SK-N-SH treated with all-trans-retinoic acid at 6 μM for 48 hours (cell line): ENCODE measurements at regions not wholly inside any gene's neighbourhood (a gene's known extent, or its start where the extent isn't known, plus 50 kb on each side); places are given as distances from the start of the nearest gene placed in this dataset.

Source experiments
- ATAC-seq: fragments of 200-7000 bp; cut with Tn5 transposase; 3 replicates; pipeline ENCODE4 v1.9.1; 2020; ENCODE audit warnings: mild to moderate bottlenecking, moderate library complexity
- ARNTL ChIP-seq: fragments of 450-650 bp; formaldehyde crosslinking; IDR thresholded peaks from 2 replicates; pipeline ENCODE4 v1.5.0; 2020; ENCODE audit warnings: low read depth, mild to moderate bottlenecking, moderate library complexity, borderline replicate concordance
- BACH2 ChIP-seq: fragments of 250-450 bp; sonication (Bioruptor Pico); IDR thresholded peaks from 2 replicates; pipeline ENCODE4 v1.9.0; 2021; ENCODE audit warnings: mild to moderate bottlenecking, borderline replicate concordance
- CSDC2 ChIP-seq: fragments of 250-450 bp; sonication (Bioruptor Pico); IDR thresholded peaks from 2 replicates; pipeline ENCODE4 v1.5.0; 2020; ENCODE audit warnings: mild to moderate bottlenecking, moderate library complexity
- ESRRG ChIP-seq: fragments of 250-450 bp; sonication (Bioruptor Pico); IDR thresholded peaks from 2 replicates; pipeline ENCODE4 v1.6.1; 2021; ENCODE audit warnings: mild to moderate bottlenecking
- GLIS3 ChIP-seq: fragments of 250-450 bp; sonication (Bioruptor Pico); IDR thresholded peaks from 2 replicates; pipeline ENCODE4 v1.5.0; 2020; ENCODE audit warnings: mild to moderate bottlenecking, moderate library complexity
- ISL1 ChIP-seq: fragments of 250-450 bp; sonication (Bioruptor Pico); IDR thresholded peaks from 2 replicates; pipeline ENCODE4 v2.1.2; 2022; ENCODE audit warnings: mild to moderate bottlenecking, moderate library complexity
- OSR1 ChIP-seq: fragments of 250-450 bp; sonication (Bioruptor Pico); IDR thresholded peaks from 2 replicates; pipeline ENCODE4 v1.8.0; 2022; ENCODE audit warnings: moderate library complexity, mild to moderate bottlenecking, inconsistent platforms
- PPARA ChIP-seq: fragments of 250-450 bp; sonication (Bioruptor Pico); IDR thresholded peaks from 2 replicates; pipeline ENCODE4 v1.5.0; 2020; ENCODE audit warnings: mild to moderate bottlenecking, borderline replicate concordance
- RARB ChIP-seq: fragments of 250-450 bp; sonication (Bioruptor Pico); IDR thresholded peaks from 2 replicates; pipeline ENCODE4 v1.8.0; 2021; ENCODE audit warnings: mild to moderate bottlenecking, moderate library complexity
- SNAI2 ChIP-seq: fragments of 250-450 bp; sonication (Bioruptor Pico); IDR thresholded peaks from 2 replicates; pipeline ENCODE4 v1.5.0; 2020; ENCODE audit warnings: mild to moderate bottlenecking, moderate library complexity
- TCF4 ChIP-seq: fragments of 250-450 bp; sonication (Bioruptor Pico); IDR thresholded peaks from 2 replicates; pipeline ENCODE4 v1.8.0; 2021; ENCODE audit warnings: mild to moderate bottlenecking, moderate library complexity, borderline replicate concordance
- TOX ChIP-seq: fragments of 250-450 bp; sonication (Bioruptor Pico); IDR thresholded peaks from 2 replicates; pipeline ENCODE4 v1.8.0; 2021; ENCODE audit warnings: mild to moderate bottlenecking, moderate library complexity, borderline replicate concordance
- ZC3H10 ChIP-seq: fragments of 250-450 bp; sonication (Bioruptor Pico); IDR thresholded peaks from 2 replicates; pipeline ENCODE4 v1.5.1; 2021; ENCODE audit warnings: mild to moderate bottlenecking, moderate library complexity
- ZFP3 ChIP-seq: fragments of 250-450 bp; sonication (Bioruptor Pico); IDR thresholded peaks from 2 replicates; pipeline ENCODE4 v1.5.0; 2020; ENCODE audit warnings: mild to moderate bottlenecking, moderate library complexity
- ZFP30 ChIP-seq: fragments of 450-650 bp; formaldehyde crosslinking; IDR thresholded peaks from 2 replicates; pipeline ENCODE4 v1.5.0; 2022; ENCODE audit warnings: mild to moderate bottlenecking, moderate library complexity
- ZNF565 ChIP-seq: fragments of 450-650 bp; formaldehyde crosslinking; conservative IDR thresholded peaks from 2 replicates; pipeline ENCODE4 v1.5.0; 2020; ENCODE audit warnings: low read depth, mild to moderate bottlenecking, moderate library complexity
- ZNF70 ChIP-seq: fragments of 450-650 bp; formaldehyde crosslinking; IDR thresholded peaks from 2 replicates; pipeline ENCODE4 v1.5.0; 2020; ENCODE audit warnings: mild to moderate bottlenecking, moderate library complexity
- TF ChIP-seq, protein P1 (sequence below): fragments of 250-450 bp; sonication (Bioruptor Pico); IDR thresholded peaks from 2 replicates; pipeline ENCODE4 v1.5.1; 2021; ENCODE audit warnings: mild to moderate bottlenecking, moderate library complexity
- TF ChIP-seq, protein P2 (sequence below): fragments of 250-450 bp; sonication (Bioruptor Pico); IDR thresholded peaks from 2 replicates; pipeline ENCODE4 v1.5.1; 2020; ENCODE audit warnings: low read depth, mild to moderate bottlenecking, moderate library complexity
- TF ChIP-seq, protein P3 (sequence below): fragments of 250-450 bp; sonication (Bioruptor Pico); IDR thresholded peaks from 2 replicates; pipeline ENCODE4 v1.5.0; 2020; ENCODE audit warnings: mild to moderate bottlenecking, moderate library complexity
- TF ChIP-seq, protein P4 (sequence below): fragments of 250-450 bp; sonication (Bioruptor Pico); IDR thresholded peaks from 2 replicates; pipeline ENCODE4 v1.8.0; 2020; ENCODE audit warnings: mild to moderate bottlenecking, moderate library complexity, borderline replicate concordance
- TF ChIP-seq, protein P5 (sequence below): fragments of 250-450 bp; sonication (Bioruptor Pico); IDR thresholded peaks from 2 replicates; pipeline ENCODE4 v1.8.0; 2021; ENCODE audit warnings: low read depth, mild to moderate bottlenecking, moderate library complexity, borderline replicate concordance

DNA sequence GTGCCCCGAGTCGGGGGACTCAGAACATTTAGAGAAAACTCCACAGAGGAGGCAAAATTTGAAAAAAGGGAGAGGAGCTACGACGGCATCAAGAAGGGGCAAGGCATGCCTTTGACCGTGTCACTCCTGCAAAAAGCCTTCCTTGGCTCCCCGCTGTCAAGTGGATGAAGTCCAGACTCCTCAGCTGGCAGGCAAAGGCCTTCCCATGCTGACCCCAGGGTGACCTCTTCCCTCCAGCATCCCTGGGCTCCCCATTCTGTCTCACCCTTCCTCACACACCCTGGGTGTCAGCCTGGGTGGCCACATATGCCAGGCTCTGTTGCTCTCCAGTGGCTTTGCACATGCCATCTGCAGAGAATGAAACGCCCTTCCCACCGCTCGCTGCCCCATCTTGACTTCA, 88.4 kb upstream of the ZMIZ1 start:
- TF ChIP-seq, protein P1, sequence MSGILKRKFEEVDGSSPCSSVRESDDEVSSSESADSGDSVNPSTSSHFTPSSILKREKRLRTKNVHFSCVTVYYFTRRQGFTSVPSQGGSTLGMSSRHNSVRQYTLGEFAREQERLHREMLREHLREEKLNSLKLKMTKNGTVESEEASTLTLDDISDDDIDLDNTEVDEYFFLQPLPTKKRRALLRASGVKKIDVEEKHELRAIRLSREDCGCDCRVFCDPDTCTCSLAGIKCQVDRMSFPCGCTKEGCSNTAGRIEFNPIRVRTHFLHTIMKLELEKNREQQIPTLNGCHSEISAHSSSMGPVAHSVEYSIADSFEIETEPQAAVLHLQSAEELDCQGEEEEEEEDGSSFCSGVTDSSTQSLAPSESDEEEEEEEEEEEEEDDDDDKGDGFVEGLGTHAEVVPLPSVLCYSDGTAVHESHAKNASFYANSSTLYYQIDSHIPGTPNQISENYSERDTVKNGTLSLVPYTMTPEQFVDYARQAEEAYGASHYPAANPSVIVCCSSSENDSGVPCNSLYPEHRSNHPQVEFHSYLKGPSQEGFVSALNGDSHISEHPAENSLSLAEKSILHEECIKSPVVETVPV (CRISPR knock-in tag): no peak
- TF ChIP-seq RARB (CRISPR knock-in tag) (no peak), ARNTL (no peak), ZNF70 (CRISPR knock-in tag) (0 out of 2 replicates have a peak, but pooled peaks have one; percentile 19), ISL1 (CRISPR knock-in tag) (0 out of 2 replicates have a peak, but pooled peaks have one; percentile 17), TCF4 (CRISPR knock-in tag) (peak; percentile 58; the same call in 1 of the 2 replicates), PPARA (CRISPR knock-in tag) (no peak), SNAI2 (CRISPR knock-in tag) (no peak; the same call in none of the 2 replicates), ZFP3 (CRISPR knock-in tag) (no peak), OSR1 (CRISPR knock-in tag) (no peak), ESRRG (CRISPR knock-in tag) (0 out of 2 replicates have a peak, but pooled peaks have one; percentile 38), ZC3H10 (no peak), CSDC2 (CRISPR knock-in tag) (peak; percentile 76; the same call in 1 of the 2 replicates), ZNF565 (CRISPR knock-in tag) (0 out of 2 replicates have a peak, but pooled peaks have one; percentile 40), TOX (CRISPR knock-in tag) (no peak), BACH2 (no peak), ZFP30 (no peak)
- TF ChIP-seq, protein P2, sequence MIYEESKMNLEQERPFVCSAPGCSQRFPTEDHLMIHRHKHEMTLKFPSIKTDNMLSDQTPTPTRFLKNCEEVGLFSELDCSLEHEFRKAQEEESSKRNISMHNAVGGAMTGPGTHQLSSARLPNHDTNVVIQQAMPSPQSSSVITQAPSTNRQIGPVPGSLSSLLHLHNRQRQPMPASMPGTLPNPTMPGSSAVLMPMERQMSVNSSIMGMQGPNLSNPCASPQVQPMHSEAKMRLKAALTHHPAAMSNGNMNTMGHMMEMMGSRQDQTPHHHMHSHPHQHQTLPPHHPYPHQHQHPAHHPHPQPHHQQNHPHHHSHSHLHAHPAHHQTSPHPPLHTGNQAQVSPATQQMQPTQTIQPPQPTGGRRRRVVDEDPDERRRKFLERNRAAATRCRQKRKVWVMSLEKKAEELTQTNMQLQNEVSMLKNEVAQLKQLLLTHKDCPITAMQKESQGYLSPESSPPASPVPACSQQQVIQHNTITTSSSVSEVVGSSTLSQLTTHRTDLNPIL (CRISPR knock-in tag): no peak
- TF ChIP-seq, protein P3, sequence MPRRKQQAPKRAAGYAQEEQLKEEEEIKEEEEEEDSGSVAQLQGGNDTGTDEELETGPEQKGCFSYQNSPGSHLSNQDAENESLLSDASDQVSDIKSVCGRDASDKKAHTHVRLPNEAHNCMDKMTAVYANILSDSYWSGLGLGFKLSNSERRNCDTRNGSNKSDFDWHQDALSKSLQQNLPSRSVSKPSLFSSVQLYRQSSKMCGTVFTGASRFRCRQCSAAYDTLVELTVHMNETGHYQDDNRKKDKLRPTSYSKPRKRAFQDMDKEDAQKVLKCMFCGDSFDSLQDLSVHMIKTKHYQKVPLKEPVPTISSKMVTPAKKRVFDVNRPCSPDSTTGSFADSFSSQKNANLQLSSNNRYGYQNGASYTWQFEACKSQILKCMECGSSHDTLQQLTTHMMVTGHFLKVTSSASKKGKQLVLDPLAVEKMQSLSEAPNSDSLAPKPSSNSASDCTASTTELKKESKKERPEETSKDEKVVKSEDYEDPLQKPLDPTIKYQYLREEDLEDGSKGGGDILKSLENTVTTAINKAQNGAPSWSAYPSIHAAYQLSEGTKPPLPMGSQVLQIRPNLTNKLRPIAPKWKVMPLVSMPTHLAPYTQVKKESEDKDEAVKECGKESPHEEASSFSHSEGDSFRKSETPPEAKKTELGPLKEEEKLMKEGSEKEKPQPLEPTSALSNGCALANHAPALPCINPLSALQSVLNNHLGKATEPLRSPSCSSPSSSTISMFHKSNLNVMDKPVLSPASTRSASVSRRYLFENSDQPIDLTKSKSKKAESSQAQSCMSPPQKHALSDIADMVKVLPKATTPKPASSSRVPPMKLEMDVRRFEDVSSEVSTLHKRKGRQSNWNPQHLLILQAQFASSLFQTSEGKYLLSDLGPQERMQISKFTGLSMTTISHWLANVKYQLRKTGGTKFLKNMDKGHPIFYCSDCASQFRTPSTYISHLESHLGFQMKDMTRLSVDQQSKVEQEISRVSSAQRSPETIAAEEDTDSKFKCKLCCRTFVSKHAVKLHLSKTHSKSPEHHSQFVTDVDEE (CRISPR knock-in tag): peak; percentile 40
- ATAC-seq: peak; percentile 58

DNA sequence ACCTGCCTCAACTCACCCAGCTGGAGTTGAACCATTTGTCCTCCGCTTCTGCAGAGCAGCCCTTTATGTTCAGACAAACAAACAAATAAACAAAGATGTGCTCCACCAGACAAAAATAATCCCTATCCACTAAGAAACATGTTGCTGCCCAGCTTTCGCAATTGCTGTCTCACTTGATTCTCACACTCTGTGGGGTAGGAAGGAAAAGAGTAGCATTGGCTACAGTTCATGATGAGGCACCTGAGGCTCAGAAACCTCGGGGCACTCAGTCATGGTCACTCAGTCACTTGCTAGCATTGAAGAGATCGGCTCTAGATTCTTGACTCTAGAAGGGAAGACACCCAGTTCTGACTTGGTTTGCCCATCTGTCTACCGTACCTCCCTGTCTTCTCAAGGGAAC, 88.0 kb upstream of the ZMIZ1 start:
- ATAC-seq: no peak
- TF ChIP-seq, protein P4, sequence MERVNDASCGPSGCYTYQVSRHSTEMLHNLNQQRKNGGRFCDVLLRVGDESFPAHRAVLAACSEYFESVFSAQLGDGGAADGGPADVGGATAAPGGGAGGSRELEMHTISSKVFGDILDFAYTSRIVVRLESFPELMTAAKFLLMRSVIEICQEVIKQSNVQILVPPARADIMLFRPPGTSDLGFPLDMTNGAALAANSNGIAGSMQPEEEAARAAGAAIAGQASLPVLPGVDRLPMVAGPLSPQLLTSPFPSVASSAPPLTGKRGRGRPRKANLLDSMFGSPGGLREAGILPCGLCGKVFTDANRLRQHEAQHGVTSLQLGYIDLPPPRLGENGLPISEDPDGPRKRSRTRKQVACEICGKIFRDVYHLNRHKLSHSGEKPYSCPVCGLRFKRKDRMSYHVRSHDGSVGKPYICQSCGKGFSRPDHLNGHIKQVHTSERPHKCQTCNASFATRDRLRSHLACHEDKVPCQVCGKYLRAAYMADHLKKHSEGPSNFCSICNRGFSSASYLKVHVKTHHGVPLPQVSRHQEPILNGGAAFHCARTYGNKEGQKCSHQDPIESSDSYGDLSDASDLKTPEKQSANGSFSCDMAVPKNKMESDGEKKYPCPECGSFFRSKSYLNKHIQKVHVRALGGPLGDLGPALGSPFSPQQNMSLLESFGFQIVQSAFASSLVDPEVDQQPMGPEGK (CRISPR knock-in tag): no peak
- TF ChIP-seq, protein P3 (CRISPR knock-in tag): no peak
- TF ChIP-seq TCF4 (CRISPR knock-in tag) (no peak), ARNTL (no peak), ESRRG (CRISPR knock-in tag) (no peak), ZNF70 (CRISPR knock-in tag) (no peak), ZNF565 (CRISPR knock-in tag) (no peak), GLIS3 (CRISPR knock-in tag) (no peak), SNAI2 (CRISPR knock-in tag) (no peak), ISL1 (CRISPR knock-in tag) (no peak), OSR1 (CRISPR knock-in tag) (no peak), CSDC2 (CRISPR knock-in tag) (no peak), TOX (CRISPR knock-in tag) (no peak), ZFP30 (no peak), PPARA (CRISPR knock-in tag) (no peak), RARB (CRISPR knock-in tag) (no peak)
- TF ChIP-seq, protein P2 (CRISPR knock-in tag): no peak
- TF ChIP-seq, protein P5, sequence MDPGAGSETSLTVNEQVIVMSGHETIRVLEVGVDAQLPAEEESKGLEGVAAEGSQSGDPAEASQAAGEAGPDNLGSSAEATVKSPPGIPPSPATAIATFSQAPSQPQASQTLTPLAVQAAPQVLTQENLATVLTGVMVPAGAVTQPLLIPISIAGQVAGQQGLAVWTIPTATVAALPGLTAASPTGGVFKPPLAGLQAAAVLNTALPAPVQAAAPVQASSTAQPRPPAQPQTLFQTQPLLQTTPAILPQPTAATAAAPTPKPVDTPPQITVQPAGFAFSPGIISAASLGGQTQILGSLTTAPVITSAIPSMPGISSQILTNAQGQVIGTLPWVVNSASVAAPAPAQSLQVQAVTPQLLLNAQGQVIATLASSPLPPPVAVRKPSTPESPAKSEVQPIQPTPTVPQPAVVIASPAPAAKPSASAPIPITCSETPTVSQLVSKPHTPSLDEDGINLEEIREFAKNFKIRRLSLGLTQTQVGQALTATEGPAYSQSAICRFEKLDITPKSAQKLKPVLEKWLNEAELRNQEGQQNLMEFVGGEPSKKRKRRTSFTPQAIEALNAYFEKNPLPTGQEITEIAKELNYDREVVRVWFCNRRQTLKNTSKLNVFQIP: no peak
- TF ChIP-seq, protein P1 (CRISPR knock-in tag): no peak
